Lower leg skin (tissue), 3 donors: ENCODE measurements at regions not wholly inside any gene's neighbourhood (a gene's known extent, or its start where the extent isn't known, plus 50 kb on each side); places are given as distances from the start of the nearest gene placed in this dataset.

Experiments
- POLR2A ChIP-seq, 2 donors: fragments of 450-650 bp; IDR thresholded peaks; one replicate each; pipeline ENCODE4 v1.6.1; 2016 to 2017; ENCODE audit warnings: antibody characterized with exemption in 2 of 2, mild to moderate bottlenecking in 1 of 2, moderate library complexity in 1 of 2
- TF ChIP-seq, protein P1 (sequence below), 3 donors: fragments of 450-650 bp; IDR thresholded peaks; one replicate each; pipeline ENCODE4 v1.5.1; 2016; ENCODE audit warnings: antibody characterized with exemption in 3 of 3, mild to moderate bottlenecking in 3 of 3, moderate library complexity in 2 of 3

DNA sequence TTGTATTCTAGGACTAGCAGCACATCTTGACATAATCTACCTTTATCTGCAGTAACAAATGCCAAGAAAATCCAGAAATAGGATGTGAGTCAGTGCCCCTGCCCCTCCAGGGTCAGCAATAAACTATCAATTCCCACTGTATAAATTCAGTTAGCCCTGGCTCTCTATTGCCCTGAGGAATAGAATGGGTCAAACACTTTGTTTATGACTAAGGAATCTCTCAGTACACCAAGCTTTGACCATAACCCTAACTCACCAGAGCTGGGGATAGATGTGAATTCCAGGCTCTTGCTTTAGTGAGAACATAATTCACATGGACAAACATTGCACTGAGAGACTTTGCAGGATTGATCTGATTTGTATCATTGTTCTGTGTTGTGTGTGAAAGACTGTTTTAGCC, 82.3 kb downstream of the CXXC4 start:
- TF ChIP-seq, protein P1, sequence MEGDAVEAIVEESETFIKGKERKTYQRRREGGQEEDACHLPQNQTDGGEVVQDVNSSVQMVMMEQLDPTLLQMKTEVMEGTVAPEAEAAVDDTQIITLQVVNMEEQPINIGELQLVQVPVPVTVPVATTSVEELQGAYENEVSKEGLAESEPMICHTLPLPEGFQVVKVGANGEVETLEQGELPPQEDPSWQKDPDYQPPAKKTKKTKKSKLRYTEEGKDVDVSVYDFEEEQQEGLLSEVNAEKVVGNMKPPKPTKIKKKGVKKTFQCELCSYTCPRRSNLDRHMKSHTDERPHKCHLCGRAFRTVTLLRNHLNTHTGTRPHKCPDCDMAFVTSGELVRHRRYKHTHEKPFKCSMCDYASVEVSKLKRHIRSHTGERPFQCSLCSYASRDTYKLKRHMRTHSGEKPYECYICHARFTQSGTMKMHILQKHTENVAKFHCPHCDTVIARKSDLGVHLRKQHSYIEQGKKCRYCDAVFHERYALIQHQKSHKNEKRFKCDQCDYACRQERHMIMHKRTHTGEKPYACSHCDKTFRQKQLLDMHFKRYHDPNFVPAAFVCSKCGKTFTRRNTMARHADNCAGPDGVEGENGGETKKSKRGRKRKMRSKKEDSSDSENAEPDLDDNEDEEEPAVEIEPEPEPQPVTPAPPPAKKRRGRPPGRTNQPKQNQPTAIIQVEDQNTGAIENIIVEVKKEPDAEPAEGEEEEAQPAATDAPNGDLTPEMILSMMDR (IDR thresholded peaks at IDR 0.05): no peak
- TF ChIP-seq POLR2A (IDR thresholded peaks at IDR 0.05): no peak
